HFFc6 (cell line): ENCODE measurements at regions not wholly inside any gene's neighbourhood (a gene's known extent, or its start where the extent isn't known, plus 50 kb on each side); places are given as distances from the start of the nearest gene placed in this dataset.

ENCODE experiments used
- DNase-seq: peaks from one replicate; pipeline ENCODE4 v3.0.0-alpha.2; 2018
- H3K27ac Mint-ChIP-seq: 2 replicates; pipeline ENCODE4 v1.8.0; 2020; ENCODE audit warnings: mild to moderate bottlenecking, mixed read lengths
- H3K27me3 Mint-ChIP-seq: 2 replicates; pipeline ENCODE4 v1.8.0; 2021; ENCODE audit warnings: mild to moderate bottlenecking, moderate library complexity, mixed read lengths; ENCODE audit not compliant: insufficient read depth
- H3K36me3 Mint-ChIP-seq: 2 replicates; pipeline ENCODE4 v1.8.0; 2021; ENCODE audit warnings: low read depth, mixed read lengths
- H3K4me1 Mint-ChIP-seq: 2 replicates; pipeline ENCODE4 v1.8.0; 2020; ENCODE audit warnings: low read depth, mixed read lengths
- H3K4me3 Mint-ChIP-seq: 2 replicates; pipeline ENCODE4 v1.8.0; 2020; ENCODE audit warnings: mild to moderate bottlenecking, moderate library complexity, mixed read lengths
- H3K9me3 Mint-ChIP-seq: 2 replicates; pipeline ENCODE4 v1.8.0; 2020; ENCODE audit warnings: mild to moderate bottlenecking, mixed read lengths
- CTCF ChIP-seq: fragments of 200-600 bp; sonication (generic); IDR thresholded peaks from 2 replicates; pipeline ENCODE4 v1.5.0; 2021; ENCODE audit warnings: antibody characterized with exemption, mild to moderate bottlenecking

- Mint-ChIP-seq H3K4me1 (peaks cover 35% of the 10 kb centered on the region), H3K9me3 (peaks cover under 1% of the 10 kb centered on the region; the same call in 1 of the 2 replicates), H3K36me3 (no peaks in the 10 kb centered on the region), H3K4me3 (no peak overlapping the region), H3K27me3 (peaks cover 30% of the 10 kb centered on the region), H3K27ac (no peak overlapping the region)
- no peak for DNase-seq
- no peak for TF ChIP-seq CTCF
These were observed 484.9 kb downstream of the MIAT start for GRCh38 chr22:27142286-27142685.

- no peaks in the 10 kb centered on the region for H3K36me3 Mint-ChIP-seq
- no peak overlapping the region for H3K4me3 Mint-ChIP-seq
- no peak for DNase-seq
- peaks cover 23% of the 10 kb centered on the region for H3K27me3 Mint-ChIP-seq
- H3K4me1 Mint-ChIP-seq = peaks cover 33% of the 10 kb centered on the region
- TF ChIP-seq CTCF = peak; percentile 24; the same call in 1 of the 2 replicates
- no peak overlapping the region for H3K27ac Mint-ChIP-seq
- H3K9me3 Mint-ChIP-seq = no peaks in the 10 kb centered on the region
These were observed 486.9 kb downstream of the MIAT start for GRCh38 chr22:27144321-27144720.

GRCh38 chr22:27146866-27147633 is 489.7 kb downstream of the MIAT start:
- Mint-ChIP-seq H3K27me3 (peaks cover 18% of the 10 kb centered on the region), H3K27ac (no peak overlapping the region), H3K4me1 (peaks cover 35% of the 10 kb centered on the region), H3K9me3 (no peaks in the 10 kb centered on the region), H3K4me3 (no peak overlapping the region), H3K36me3 (no peaks in the 10 kb centered on the region)
- no peak for TF ChIP-seq CTCF
- no peak for DNase-seq

GRCh38 chr22:27148055-27148454 is 490.7 kb downstream of the MIAT start:
- H3K27me3 Mint-ChIP-seq = peaks cover 14% of the 10 kb centered on the region
- TF ChIP-seq CTCF = no peak
- no peaks in the 10 kb centered on the region for H3K36me3 Mint-ChIP-seq
- peaks cover 36% of the 10 kb centered on the region for H3K4me1 Mint-ChIP-seq
- DNase-seq = no peak
- H3K9me3 Mint-ChIP-seq = no peaks in the 10 kb centered on the region
- H3K4me3 Mint-ChIP-seq = no peak overlapping the region
- no peak overlapping the region for H3K27ac Mint-ChIP-seq

- no peak overlapping the region for H3K27ac Mint-ChIP-seq
- no peaks in the 10 kb centered on the region for H3K9me3 Mint-ChIP-seq
- H3K27me3 Mint-ChIP-seq = peaks cover 11% of the 10 kb centered on the region
- no peak for TF ChIP-seq CTCF
- no peak overlapping the region for H3K4me3 Mint-ChIP-seq
- no peak for DNase-seq
- no peaks in the 10 kb centered on the region for H3K36me3 Mint-ChIP-seq
- peaks cover 41% of the 10 kb centered on the region for H3K4me1 Mint-ChIP-seq
These were observed 491.6 kb downstream of the MIAT start for GRCh38 chr22:27148886-27149470.
